ENCODE measurements at regions not wholly inside any gene's neighbourhood (a gene's known extent, or its start where the extent isn't known, plus 50 kb on each side); places are given as distances from the start of the nearest gene placed in this dataset.

DNA sequence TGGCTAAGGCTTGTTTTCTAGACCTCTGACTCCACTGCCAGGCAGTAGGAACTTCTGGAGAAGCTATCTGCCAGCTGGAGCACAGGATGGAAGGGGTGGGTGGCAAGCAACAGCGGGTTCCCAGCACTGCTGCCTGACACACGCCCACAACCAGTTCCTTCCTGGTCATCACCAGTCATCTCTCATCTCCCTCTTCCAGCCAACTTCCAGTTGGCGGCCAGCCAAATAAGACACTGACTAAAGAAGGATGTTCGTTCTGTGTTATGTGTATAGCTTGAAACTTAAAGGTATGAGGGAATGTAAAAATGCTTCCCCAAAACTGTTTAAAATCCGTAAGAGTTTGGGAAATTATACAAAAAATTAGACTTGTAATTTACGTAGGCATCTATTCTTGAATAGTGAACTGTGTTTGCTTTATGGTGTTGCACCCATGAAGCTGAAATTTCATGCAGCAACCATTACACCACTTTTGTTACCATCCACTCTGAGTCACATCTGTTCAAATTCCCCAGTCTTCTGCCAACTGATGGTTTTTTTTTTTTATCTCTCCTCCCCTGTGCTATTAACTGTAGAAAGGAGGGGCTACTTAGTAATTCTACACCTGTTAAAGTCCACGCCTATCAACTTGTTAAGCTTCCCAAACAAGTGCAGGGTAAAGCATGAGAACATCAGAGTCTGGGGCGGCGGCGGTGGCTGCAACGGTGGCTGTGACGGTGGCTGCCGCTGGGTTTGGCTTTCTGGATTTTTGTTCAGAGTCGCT lies 86.2 kb upstream of the FRY start:
- peak in 2 of 5 donors; percentile 19 to 28 for DNase-seq
- intact Hi-C loops (cut with DNase I), result no loop called here
- Histone ChIP-seq H3K27ac (no peak overlapping the region), H3K27me3 (no peaks in the 10 kb centered on the region), H3K4me1 (ENCODE audit: insufficient read depth) (no peaks in the 10 kb centered on the region), H3K9me3 (no peaks in the 10 kb centered on the region), H3K36me3 (no peaks in the 10 kb centered on the region), H3K4me3 (no peak overlapping the region)
- 74 to 78% (median 74%) methylated on average over 14 of the region's 14 CpGs for WGBS, 3 donors
- no peak for TF ChIP-seq EP300 (IDR thresholded peaks at IDR 0.05)
- TF ChIP-seq CTCF (IDR thresholded peaks at IDR 0.05), result no peak
- TF ChIP-seq POLR2A (IDR thresholded peaks at IDR 0.05), result no peak

GRCh38 chr13:31946091-31946770 lies 85.3 kb upstream of the FRY start:
- Histone ChIP-seq H3K27ac (no peak overlapping the region), H3K4me3 (no peak overlapping the region), H3K27me3 (no peaks in the 10 kb centered on the region), H3K36me3 (no peaks in the 10 kb centered on the region), H3K4me1 (ENCODE audit: insufficient read depth) (no peaks in the 10 kb centered on the region), H3K9me3 (no peaks in the 10 kb centered on the region)
- intact Hi-C loops (cut with DNase I), result no loop called here
- WGBS, 3 donors, result 63 to 73% (median 66%) methylated on average over 3 of the region's 3 CpGs
- DNase-seq, result no peak
- TF ChIP-seq POLR2A (IDR thresholded peaks at IDR 0.05), result no peak
- no peak for TF ChIP-seq CTCF (IDR thresholded peaks at IDR 0.05)

DNA sequence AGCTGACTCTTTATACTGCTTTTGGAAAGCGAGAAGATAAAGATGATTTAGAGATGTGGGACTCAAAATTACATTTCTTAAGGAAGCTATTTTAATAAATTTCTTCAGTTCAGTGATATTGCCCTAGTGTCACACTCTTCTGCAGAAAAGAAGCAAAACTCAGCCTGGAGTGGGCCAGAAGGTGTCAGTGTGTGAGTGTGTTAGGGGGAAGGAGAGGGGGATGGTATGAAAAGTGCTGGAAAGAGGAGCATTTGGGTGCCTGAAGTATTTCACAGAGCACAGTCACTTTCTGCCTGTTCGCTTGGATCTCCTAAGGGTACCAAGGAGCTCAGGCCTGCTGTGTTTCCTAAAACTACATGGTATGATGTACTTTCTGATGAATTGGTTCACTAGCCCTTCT lies 84.5 kb upstream of the FRY start:
- H3K4me3 ChIP-seq, result no peak overlapping the region
- 88 to 97% (median 89%) methylated on average over 2 of the region's 2 CpGs for WGBS, 3 donors
- intact Hi-C loops (cut with DNase I), result no loop called here
- H3K4me1 ChIP-seq (ENCODE audit: insufficient read depth), result no peaks in the 10 kb centered on the region
- no peak overlapping the region for H3K27ac ChIP-seq
- TF ChIP-seq POLR2A (IDR thresholded peaks at IDR 0.05), result no peak
- TF ChIP-seq CTCF (IDR thresholded peaks at IDR 0.05), result no peak
- TF ChIP-seq EP300 (IDR thresholded peaks at IDR 0.05), result no peak
- no peak for DNase-seq
- H3K27me3 ChIP-seq, result no peaks in the 10 kb centered on the region
- H3K36me3 ChIP-seq, result no peaks in the 10 kb centered on the region
- no peaks in the 10 kb centered on the region for H3K9me3 ChIP-seq

DNA sequence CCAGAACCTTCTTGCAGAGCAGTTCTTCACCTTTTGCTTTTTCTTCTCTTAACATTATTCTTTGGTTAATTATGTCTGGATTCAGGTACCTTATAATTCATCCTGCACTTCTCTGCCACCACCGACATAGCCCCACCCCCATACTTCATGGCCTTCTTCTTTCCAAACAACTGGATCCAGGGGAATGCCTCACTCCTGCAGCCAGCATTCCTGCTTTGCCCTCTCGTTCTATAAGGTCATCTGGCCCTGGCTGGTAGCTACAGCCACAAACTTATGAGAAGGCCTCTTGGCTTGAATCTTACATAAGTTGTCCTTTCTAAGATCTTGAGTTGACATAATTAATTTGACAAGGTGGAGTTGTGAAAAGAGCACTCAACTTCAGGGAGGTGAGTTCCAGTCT lies 84.1 kb upstream of the FRY start:
- Histone ChIP-seq H3K27me3 (no peaks in the 10 kb centered on the region), H3K4me3 (no peak overlapping the region), H3K4me1 (ENCODE audit: insufficient read depth) (no peaks in the 10 kb centered on the region), H3K36me3 (no peaks in the 10 kb centered on the region), H3K27ac (no peak overlapping the region), H3K9me3 (no peaks in the 10 kb centered on the region)
- intact Hi-C loops (cut with DNase I), result no loop called here
- WGBS, 3 donors, result 39 to 45% (median 39%) methylated on average over 2 of the region's 2 CpGs
- no peak for DNase-seq
- TF ChIP-seq POLR2A (IDR thresholded peaks at IDR 0.05) (no peak), CTCF (IDR thresholded peaks at IDR 0.05) (no peak), EP300 (IDR thresholded peaks at IDR 0.05) (no peak)
